H1 (cell line): ENCODE measurements at regions not wholly inside any gene's neighbourhood (a gene's known extent, or its start where the extent isn't known, plus 50 kb on each side); places are given as distances from the start of the nearest gene placed in this dataset.

Source experiments
- CTCF ChIA-PET: fragments of 300-600 bp; sonication (Branson Sonifier 250); formaldehyde crosslinking; loops from one replicate; lab custom pipeline; 2021; ENCODE audit not compliant: partially characterized antibody; lab: Charles Lee
- POLR2A ChIA-PET: fragments of 300-600 bp; sonication (Branson Sonifier 250); formaldehyde crosslinking; loops from one replicate; lab custom pipeline; 2021; ENCODE audit warnings: inconsistent platforms; ENCODE audit not compliant: partially characterized antibody; lab: Charles Lee
- DNase-seq, 2 experiments: peaks; one replicate each; pipeline versions ENCODE4 v3.0.0 to v3.0.0-alpha.2; 2010 to 2022; ENCODE audit warnings: low spot score in 2 of 2, low read depth in 1 of 2, mixed read lengths in 1 of 2
- FAIRE-seq: peaks from 2 replicates; lab custom pipeline; 2011; peaks lifted over from hg19 to GRCh38; lab: Jason Lieb, UNC
- H2AFZ ChIP-seq: 2 replicates; pipeline ENCODE4 v1.8.1; 2012; ENCODE audit warnings: low read length, inconsistent platforms
- H2AK5ac ChIP-seq: 2 replicates; pipeline ENCODE4 v1.6.1; 2013; ENCODE audit warnings: low read depth, low read length
- H2BK120ac ChIP-seq: replicated peaks from 2 replicates; pipeline ENCODE3; 2013; ENCODE audit warnings: low read depth, low read length, inconsistent platforms
- H2BK12ac ChIP-seq: 2 replicates; pipeline ENCODE4 v1.6.1; 2013; ENCODE audit warnings: low read depth, low read length
- H2BK15ac ChIP-seq: 2 replicates; pipeline ENCODE4 v1.6.1; 2013; ENCODE audit warnings: low read length
- H2BK20ac ChIP-seq: 2 replicates; pipeline ENCODE4 v1.6.1; 2013; ENCODE audit warnings: low read length
- H2BK5ac ChIP-seq: 2 replicates; pipeline ENCODE4 v1.6.1; 2013; ENCODE audit warnings: low read depth, low read length
- H3K14ac ChIP-seq: 2 replicates; pipeline ENCODE4 v1.6.1; 2013; ENCODE audit warnings: inconsistent platforms; ENCODE audit not compliant: insufficient read length
- H3K18ac ChIP-seq: 2 replicates; pipeline ENCODE4 v1.6.1; 2013; ENCODE audit warnings: low read length; ENCODE audit errors: extremely low read depth
- H3K23ac ChIP-seq: 2 replicates; pipeline ENCODE4 v1.6.1; 2013; ENCODE audit warnings: inconsistent platforms; ENCODE audit not compliant: insufficient read length
- H3K23me2 ChIP-seq: 2 replicates; pipeline ENCODE4 v1.6.1; 2013; ENCODE audit warnings: low read depth, low read length
- H3K27ac ChIP-seq: 2 replicates; pipeline ENCODE4 v1.6.1; 2011; ENCODE audit warnings: low read depth, low read length, inconsistent platforms
- H3K27me3 ChIP-seq, 4 experiments: replicated peaks in 1 of 4; 1 replicate in 1 of 4; 2 replicates in 3 of 4; pipeline versions ENCODE4 v1.6.1 to v1.8.1; 2011 to 2013; ENCODE audit warnings: low read length in 3 of 4, mild to moderate bottlenecking in 3 of 4, inconsistent platforms in 2 of 4, mixed read lengths in 2 of 4, moderate library complexity in 1 of 4; ENCODE audit not compliant: control insufficient read depth in 3 of 4, insufficient read depth in 3 of 4; ENCODE audit errors: extremely low read depth in 1 of 4
- H3K36me3 ChIP-seq, 4 experiments: 2 replicates each; pipeline versions ENCODE4 v1.6.1 to v1.8.1; 2011 to 2013; ENCODE audit warnings: mild to moderate bottlenecking in 4 of 4, low read length in 3 of 4, moderate library complexity in 2 of 4, control low read depth in 1 of 4, inconsistent platforms in 1 of 4; ENCODE audit not compliant: insufficient read depth in 4 of 4, control insufficient read depth in 2 of 4
- H3K4ac ChIP-seq: replicated peaks from 2 replicates; pipeline ENCODE3; 2013; ENCODE audit warnings: low read length, low read depth, mixed read lengths, inconsistent platforms; ENCODE audit not compliant: insufficient read length
- H3K4me1 ChIP-seq, 4 experiments: replicated peaks in 1 of 4; 1 replicate in 1 of 4; 2 replicates in 3 of 4; pipeline versions ENCODE4 v1.6.1 to v1.8.1; 2011 to 2013; ENCODE audit warnings: low read length in 3 of 4, inconsistent platforms in 2 of 4, mixed read lengths in 1 of 4; ENCODE audit not compliant: insufficient read depth in 4 of 4, control insufficient read depth in 3 of 4
- H3K4me2 ChIP-seq, 2 experiments: 2 replicates each; pipeline versions ENCODE4 v1.6.1 to v1.8.1; 2011 to 2013; ENCODE audit warnings: low read depth in 2 of 2, low read length in 2 of 2, control low read depth in 1 of 2, inconsistent platforms in 1 of 2, mild to moderate bottlenecking in 1 of 2; ENCODE audit not compliant: insufficient read depth in 1 of 2
- H3K4me3 ChIP-seq, 4 experiments: fragments of 200-600, 300-600 bp in 1 of 4; sonication (generic), shearing (Covaris generic), sonication (Bioruptor Twin) in 1 of 4; 2 replicates each; pipeline versions ENCODE4 v1.5.1 to v1.8.1; 2011 to 2016; ENCODE audit warnings: low read length in 4 of 4, low read depth in 3 of 4, control low read depth in 2 of 4, inconsistent platforms in 2 of 4, mild to moderate bottlenecking in 2 of 4, mixed read lengths in 1 of 4, moderate library complexity in 1 of 4; ENCODE audit not compliant: insufficient read depth in 2 of 4; ENCODE audit errors: extremely low read depth in 1 of 4
- H3K56ac ChIP-seq: replicated peaks from 2 replicates; pipeline ENCODE3; 2013; ENCODE audit warnings: low read depth, mild to moderate bottlenecking, mixed read lengths, low read length, inconsistent platforms; ENCODE audit not compliant: insufficient read length
- H3K79me1 ChIP-seq: 2 replicates; pipeline ENCODE4 v1.6.1; 2013; ENCODE audit warnings: low read depth, low read length, control low read depth
- H3K79me2 ChIP-seq, 2 experiments: 2 replicates each; pipeline versions ENCODE4 v1.6.1 to v1.8.1; 2012 to 2013; ENCODE audit warnings: low read length in 2 of 2, mild to moderate bottlenecking in 2 of 2, inconsistent platforms in 1 of 2; ENCODE audit not compliant: insufficient read depth in 2 of 2, control insufficient read depth in 1 of 2
- H3K9ac ChIP-seq, 4 experiments: replicated peaks in 1 of 4; 1 replicate in 1 of 4; 2 replicates in 3 of 4; pipeline versions ENCODE4 v1.6.1 to v1.8.1; 2011 to 2013; ENCODE audit warnings: low read depth in 3 of 4, low read length in 3 of 4, control low read depth in 2 of 4, mild to moderate bottlenecking in 2 of 4, moderate library complexity in 2 of 4, inconsistent platforms in 1 of 4; ENCODE audit errors: extremely low read depth in 1 of 4
- H3K9me3 ChIP-seq, 2 experiments: 2 replicates each; pipeline versions ENCODE4 v1.6.1 to v1.8.1; 2012 to 2013; ENCODE audit warnings: mild to moderate bottlenecking in 2 of 2, moderate library complexity in 2 of 2, control low read depth in 1 of 2, inconsistent platforms in 1 of 2, low read depth in 1 of 2, low read length in 1 of 2, mixed read lengths in 1 of 2; ENCODE audit not compliant: insufficient read depth in 2 of 2
- H4K20me1 ChIP-seq, 2 experiments: replicated peaks in 1 of 2; 2 replicates each; pipeline versions ENCODE3 to v1.8.1; 2011 to 2013; ENCODE audit warnings: inconsistent platforms in 2 of 2, low read length in 2 of 2, mild to moderate bottlenecking in 1 of 2; ENCODE audit not compliant: insufficient read depth in 2 of 2, control insufficient read depth in 1 of 2
- H4K5ac ChIP-seq: 2 replicates; pipeline ENCODE4 v1.6.1; 2013; ENCODE audit warnings: low read length, low read depth, mixed read lengths, inconsistent platforms; ENCODE audit not compliant: insufficient read length
- H4K8ac ChIP-seq: 2 replicates; pipeline ENCODE4 v1.8.0; 2013; ENCODE audit warnings: mild to moderate bottlenecking, moderate library complexity, low read length, inconsistent platforms; ENCODE audit not compliant: insufficient read depth; ENCODE audit errors: extremely low read depth
- H4K91ac ChIP-seq: replicated peaks from 2 replicates; pipeline ENCODE3; 2013; ENCODE audit warnings: low read length, mixed read lengths, inconsistent platforms; ENCODE audit not compliant: insufficient read length
- HDAC6 ChIP-seq: IDR thresholded peaks from one replicate; pipeline ENCODE4 v1.7.1; 2012; ENCODE audit warnings: low read depth, mild to moderate bottlenecking, inconsistent platforms, low read length, moderate library complexity
- KDM4A ChIP-seq: IDR thresholded peaks from one replicate; pipeline ENCODE4 v1.7.1; 2012; ENCODE audit warnings: low read depth, mild to moderate bottlenecking, moderate library complexity, low read length, inconsistent platforms; ENCODE audit not compliant: severe bottlenecking
- NRF1 ChIP-seq: IDR thresholded peaks from 2 replicates; pipeline ENCODE4 v1.6.1; 2011; ENCODE audit warnings: mild to moderate bottlenecking, low read depth, low read length, improper control_type of control experiment
- WGBS, 2 experiments: shearing (Covaris generic) in 1 of 2; methylation state at CpG; one replicate each; pipeline versions ENCODE4 v1.1.6 to v1.1.7; 2013 to 2015; ENCODE audit warnings: low lambda C conversion rate in 2 of 2, mixed read lengths in 2 of 2, inconsistent platforms in 1 of 2, low coverage in 1 of 2, missing lambda C conversion rate in 1 of 2; ENCODE audit not compliant: insufficient replicate concordance in 2 of 2, insufficient coverage in 1 of 2, insufficient read length in 1 of 2; ENCODE audit errors: extremely low coverage in 1 of 2, missing lambda C conversion rate in 1 of 2; 5-methylcytosine and 5-hydroxymethylcytosine counted together

- H3K36me3 ChIP-seq: no peaks in the 10 kb centered on the region
- H3K4me2 ChIP-seq: no peak overlapping the region
- no peak overlapping the region for H3K14ac ChIP-seq
- no peak overlapping the region for H2BK15ac ChIP-seq
- no peak overlapping the region for H4K91ac ChIP-seq
- no peak overlapping the region for H3K4ac ChIP-seq
- no peaks in the 10 kb centered on the region for H4K20me1 ChIP-seq
- H3K27ac ChIP-seq: no peak overlapping the region
- CTCF ChIA-PET: no interaction called here
- no peak overlapping the region for H2BK5ac ChIP-seq
- POLR2A ChIA-PET: no interaction called here
- no peaks in the 10 kb centered on the region for H3K23me2 ChIP-seq
- no peak overlapping the region for H2BK120ac ChIP-seq
- H4K5ac ChIP-seq: no peak overlapping the region
- no peak overlapping the region for H3K18ac ChIP-seq
- no peak overlapping the region for H3K23ac ChIP-seq
- no peak overlapping the region for H2BK20ac ChIP-seq
- no peaks in the 10 kb centered on the region; the same call in 1 of the 2 replicates for H3K79me1 ChIP-seq
- H4K8ac ChIP-seq: no peak overlapping the region
- H3K79me2 ChIP-seq: no peaks in the 10 kb centered on the region
- H3K56ac ChIP-seq: no peak overlapping the region
- DNase-seq: no peak
- H3K4me1 ChIP-seq: peaks cover 0 to 4% (median under 1%) of the 10 kb centered on the region in 4 experiments; a peak in 2 of 7 replicates
- no peak for FAIRE-seq
- H2AK5ac ChIP-seq: no peak overlapping the region
- H3K4me3 ChIP-seq: no peak overlapping the region
- H3K27me3 ChIP-seq: no peaks in the 10 kb centered on the region
- H3K9me3 ChIP-seq: no peaks in the 10 kb centered on the region
- H2AFZ ChIP-seq: no peak overlapping the region
- no peak overlapping the region for H3K9ac ChIP-seq
- TF ChIP-seq HDAC6: no peak
- TF ChIP-seq KDM4A: no peak
- no peak for TF ChIP-seq NRF1
- WGBS, 2 experiments: 88% methylated on average over 4 of the region's 4 CpGs; no CpG with 5 or more reads in 1 of the 2 experiments
- no peak overlapping the region for H2BK12ac ChIP-seq
Observed at GRCh38 chr13:73894995-73895571, 239.1 kb downstream of the KLF12 start.
